Body of pancreas (tissue), 4 donors: ENCODE measurements at regions not wholly inside any gene's neighbourhood (a gene's known extent, or its start where the extent isn't known, plus 50 kb on each side); places are given as distances from the start of the nearest gene placed in this dataset.

Experiments
- ATAC-seq: fragments of 150-250 bp; one replicate; pipeline ENCODE4 v1.9.1; 2016
- DNase-seq, 4 donors: peaks; one replicate each; pipeline ENCODE4 v3.0.0-alpha.2; 2019
- H3K27ac ChIP-seq, 4 donors: fragments of 200-600 bp; sonication (generic); 1 replicate in 3 of 4; 2 replicates in 1 of 4; pipeline versions ENCODE4 v1.5.1 to v1.6.1; 2016 to 2019; ENCODE audit warnings: mild to moderate bottlenecking in 1 of 4, mixed read lengths in 1 of 4, moderate library complexity in 1 of 4
- H3K27me3 ChIP-seq, 2 donors: fragments of 200-600 bp; sonication (generic); one replicate each; pipeline ENCODE4 v1.6.0; 2016; ENCODE audit warnings: mild to moderate bottlenecking in 1 of 2
- H3K36me3 ChIP-seq, 2 donors: fragments of 200-600 bp; sonication (generic); replicated peaks in 1 of 2; 2 replicates each; pipeline ENCODE4 v1.5.1; 2016; ENCODE audit warnings: low read depth in 2 of 2; ENCODE audit not compliant: insufficient read depth in 1 of 2
- H3K4me1 ChIP-seq: fragments of 200-600 bp; sonication (generic); one replicate; pipeline ENCODE4 v1.6.0; 2016
- H3K4me3 ChIP-seq, 2 donors: fragments of 200-600 bp; sonication (generic); 1 replicate in 1 of 2; 2 replicates in 1 of 2; pipeline ENCODE4 v1.5.1; 2016 to 2019
- H3K9me3 ChIP-seq, 3 donors: fragments of 200-600 bp; sonication (generic); 1 replicate in 2 of 3; 2 replicates in 1 of 3; pipeline ENCODE4 v1.5.1; 2016
- POLR2A ChIP-seq, 3 donors: fragments of 450-650 bp; IDR thresholded peaks; one replicate each; pipeline ENCODE4 v1.6.1; 2016; ENCODE audit warnings: antibody characterized with exemption in 3 of 3, mild to moderate bottlenecking in 2 of 3
- WGBS, 2 donors: methylation state at CpG; one replicate each; pipeline ENCODE4 v1.1.5; 2017; 5-methylcytosine and 5-hydroxymethylcytosine counted together
- intact Hi-C: fragments of 100-400 bp; cut with DNase I; formaldehyde crosslinking; loops from one replicate; pipeline ENCODE4 v1.15.1; 2023
- TF ChIP-seq, protein P1 (sequence below), 7 experiments: fragments of 450-650 bp in 4 of 7; fragments of 200-600 bp in 3 of 7; sonication (generic) in 3 of 7; IDR thresholded peaks; one replicate each; pipeline ENCODE4 v1.5.1; 2016 to 2019; ENCODE audit warnings: antibody characterized with exemption in 7 of 7

DNA sequence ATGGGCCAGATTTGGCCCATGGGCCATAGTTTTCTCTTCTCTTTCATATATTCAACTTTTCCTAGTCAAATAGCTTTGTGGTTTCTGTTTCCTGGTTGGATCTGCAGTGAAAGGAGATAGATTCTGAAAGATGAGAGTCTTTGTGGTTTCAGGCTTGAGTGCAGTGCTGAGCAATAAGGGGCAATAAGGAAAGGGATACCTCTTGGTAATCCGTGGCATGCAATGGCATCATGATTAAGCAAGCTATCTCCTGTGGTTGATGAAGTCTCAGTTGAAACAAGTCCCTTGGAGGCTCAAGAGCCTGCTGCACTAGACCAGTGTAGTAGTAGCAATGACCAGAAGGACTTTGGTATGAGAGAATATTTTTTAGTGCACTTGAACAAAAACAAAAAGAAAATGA lies 187.7 kb upstream of the CNTNAP2 start:
- TF ChIP-seq, protein P1, sequence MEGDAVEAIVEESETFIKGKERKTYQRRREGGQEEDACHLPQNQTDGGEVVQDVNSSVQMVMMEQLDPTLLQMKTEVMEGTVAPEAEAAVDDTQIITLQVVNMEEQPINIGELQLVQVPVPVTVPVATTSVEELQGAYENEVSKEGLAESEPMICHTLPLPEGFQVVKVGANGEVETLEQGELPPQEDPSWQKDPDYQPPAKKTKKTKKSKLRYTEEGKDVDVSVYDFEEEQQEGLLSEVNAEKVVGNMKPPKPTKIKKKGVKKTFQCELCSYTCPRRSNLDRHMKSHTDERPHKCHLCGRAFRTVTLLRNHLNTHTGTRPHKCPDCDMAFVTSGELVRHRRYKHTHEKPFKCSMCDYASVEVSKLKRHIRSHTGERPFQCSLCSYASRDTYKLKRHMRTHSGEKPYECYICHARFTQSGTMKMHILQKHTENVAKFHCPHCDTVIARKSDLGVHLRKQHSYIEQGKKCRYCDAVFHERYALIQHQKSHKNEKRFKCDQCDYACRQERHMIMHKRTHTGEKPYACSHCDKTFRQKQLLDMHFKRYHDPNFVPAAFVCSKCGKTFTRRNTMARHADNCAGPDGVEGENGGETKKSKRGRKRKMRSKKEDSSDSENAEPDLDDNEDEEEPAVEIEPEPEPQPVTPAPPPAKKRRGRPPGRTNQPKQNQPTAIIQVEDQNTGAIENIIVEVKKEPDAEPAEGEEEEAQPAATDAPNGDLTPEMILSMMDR (IDR thresholded peaks at IDR 0.05), result no peak
- TF ChIP-seq POLR2A (IDR thresholded peaks at IDR 0.05), result no peak
- no peak for ATAC-seq
- Histone ChIP-seq H3K27me3 (no peaks in the 10 kb centered on the region), H3K4me1 (no peaks in the 10 kb centered on the region), H3K4me3 (no peak overlapping the region), H3K36me3 (no peaks in the 10 kb centered on the region), H3K9me3 (no peaks in the 10 kb centered on the region), H3K27ac (no peak overlapping the region)
- WGBS, 2 donors, result 19 to 35% methylated on average over 1 of the region's 1 CpG
- intact Hi-C loops, result no loop called here
- no peak for DNase-seq

DNA sequence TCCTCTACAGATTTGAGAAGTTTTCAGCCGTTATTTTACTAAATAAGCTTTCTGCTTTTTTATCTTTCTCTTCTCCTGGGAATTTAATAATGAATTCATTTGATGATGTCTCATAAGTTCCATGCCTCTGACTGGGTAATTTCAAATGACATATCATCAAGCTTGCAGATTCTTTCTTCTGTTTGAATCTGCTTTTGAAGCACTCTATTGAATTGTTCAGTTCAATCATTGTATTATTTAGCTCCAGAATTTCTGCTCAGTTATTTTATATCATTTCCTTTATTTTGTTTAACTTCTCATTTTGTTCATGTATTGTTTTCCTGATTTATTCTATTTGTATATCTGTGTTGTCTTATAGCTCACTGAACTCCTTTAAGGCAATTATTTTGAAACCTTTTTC lies 196.9 kb upstream of the CNTNAP2 start:
- ATAC-seq (no peak), DNase-seq (no peak)
- Histone ChIP-seq H3K4me3 (no peak overlapping the region), H3K36me3 (no peaks in the 10 kb centered on the region), H3K27me3 (no peaks in the 10 kb centered on the region), H3K9me3 (peaks cover 0 to 7% (median 0%) of the 10 kb centered on the region in 3 donors), H3K27ac (no peak overlapping the region), H3K4me1 (peaks cover 4% of the 10 kb centered on the region)
- WGBS, 2 donors, result 61 to 77% methylated on average over 1 of the region's 1 CpG
- TF ChIP-seq, protein P1 (IDR thresholded peaks at IDR 0.05), result no peak
- no peak for TF ChIP-seq POLR2A (IDR thresholded peaks at IDR 0.05)
- intact Hi-C loops, result no loop called here

DNA sequence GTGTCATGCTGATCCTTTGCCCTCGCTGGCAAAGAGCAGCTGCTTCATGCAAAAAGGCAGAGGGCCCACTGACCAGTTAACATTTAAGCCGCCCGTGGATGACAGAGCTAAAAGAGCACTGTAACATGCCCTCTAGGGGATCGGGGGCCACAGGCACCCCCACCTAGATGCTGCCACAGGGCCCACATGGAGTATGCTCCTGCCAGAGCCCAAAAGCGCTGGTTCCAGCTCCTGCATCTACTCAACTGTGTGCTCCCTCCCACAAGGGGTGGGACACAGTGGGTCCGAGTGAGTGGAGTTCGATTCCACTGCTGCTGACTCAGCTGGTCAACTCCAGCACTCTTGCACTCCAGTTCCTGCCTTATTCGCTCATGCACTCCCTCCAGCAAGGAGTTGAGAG lies 199.8 kb upstream of the CNTNAP2 start:
- Histone ChIP-seq H3K4me3 (no peak overlapping the region), H3K36me3 (no peaks in the 10 kb centered on the region), H3K9me3 (peaks cover 0 to 7% (median 0%) of the 10 kb centered on the region in 3 donors), H3K4me1 (peaks cover 4% of the 10 kb centered on the region), H3K27ac (no peak overlapping the region), H3K27me3 (no peaks in the 10 kb centered on the region)
- intact Hi-C loops, result no loop called here
- DNase-seq (no peak), ATAC-seq (no peak)
- 70 to 75% methylated on average over 2 to 8 of the region's 8 CpGs for WGBS, 2 donors
- TF ChIP-seq, protein P1 (IDR thresholded peaks at IDR 0.05), result no peak
- no peak for TF ChIP-seq POLR2A (IDR thresholded peaks at IDR 0.05)

DNA sequence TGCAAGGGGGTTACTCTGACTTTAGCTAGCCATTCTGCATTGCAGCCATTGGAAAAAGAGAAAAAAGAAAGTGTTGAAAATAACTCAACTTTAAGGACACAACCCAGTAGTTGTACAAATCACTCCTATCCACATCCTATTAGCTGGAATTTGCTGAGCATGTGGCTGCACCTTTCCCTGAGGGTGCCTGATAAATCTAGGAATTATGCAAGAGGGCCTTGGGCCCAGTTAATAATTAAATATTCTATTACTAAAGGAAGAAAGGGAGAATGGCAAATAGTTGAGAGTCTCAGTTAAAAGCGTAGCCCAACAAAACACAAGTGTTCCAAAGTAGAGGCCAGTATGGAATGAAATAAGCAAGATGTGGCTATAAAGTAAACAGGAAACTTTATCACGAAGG lies 200.9 kb upstream of the CNTNAP2 start:
- H3K4me3 ChIP-seq, result no peak overlapping the region
- intact Hi-C loops, result no loop called here
- DNase-seq, result peak in 2 of 4 donors; percentile 8 to 18
- H3K36me3 ChIP-seq, result no peaks in the 10 kb centered on the region
- peak; percentile 35 for ATAC-seq
- no peaks in the 10 kb centered on the region for H3K27me3 ChIP-seq
- no peak for TF ChIP-seq POLR2A (IDR thresholded peaks at IDR 0.05)
- WGBS, 2 donors, result 20 to 22% methylated on average over 2 of the region's 2 CpGs
- peaks cover 0 to 7% (median 0%) of the 10 kb centered on the region in 3 donors for H3K9me3 ChIP-seq
- H3K4me1 ChIP-seq, result peaks cover 4% of the 10 kb centered on the region
- no peak overlapping the region for H3K27ac ChIP-seq

DNA sequence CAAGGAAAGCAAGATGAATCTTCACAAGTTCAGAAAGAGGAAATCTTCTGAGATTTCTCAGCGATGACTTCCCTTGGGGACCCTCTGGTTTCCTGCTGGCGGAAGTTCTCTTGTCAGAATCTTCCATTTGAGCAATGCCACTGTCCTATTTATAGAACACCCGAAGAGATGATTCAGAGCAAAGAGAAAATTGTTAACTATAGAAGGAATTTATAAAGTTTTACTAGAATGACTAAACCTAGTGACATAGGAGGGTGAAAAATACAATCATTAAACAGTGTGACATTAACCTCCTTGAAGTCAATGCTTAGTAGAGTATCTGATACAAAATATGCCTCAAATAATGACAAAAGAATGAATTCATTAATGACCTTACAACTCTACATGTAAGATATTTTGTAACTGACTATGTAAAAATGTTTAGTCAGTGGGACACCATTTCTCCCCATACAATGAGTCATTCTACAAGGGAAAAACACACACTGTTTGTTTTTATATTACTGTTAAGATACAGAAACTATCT lies 206.5 kb upstream of the CNTNAP2 start:
- no peaks in the 10 kb centered on the region for H3K36me3 ChIP-seq
- intact Hi-C loops, result no loop called here
- WGBS, 2 donors, result 33 to 57% methylated on average over 3 of the region's 3 CpGs
- H3K4me3 ChIP-seq, result no peak overlapping the region
- DNase-seq (no peak), ATAC-seq (no peak)
- H3K27me3 ChIP-seq, result no peaks in the 10 kb centered on the region
- H3K4me1 ChIP-seq, result no peaks in the 10 kb centered on the region
- no peak overlapping the region for H3K27ac ChIP-seq
- TF ChIP-seq, protein P1 (IDR thresholded peaks at IDR 0.05), result no peak
- TF ChIP-seq POLR2A (IDR thresholded peaks at IDR 0.05), result no peak
- no peaks in the 10 kb centered on the region for H3K9me3 ChIP-seq
